Mucosa of rectum (tissue), 2 donors: ENCODE measurements at regions not wholly inside any gene's neighbourhood (a gene's known extent, or its start where the extent isn't known, plus 50 kb on each side); places are given as distances from the start of the nearest gene placed in this dataset.

Experiments used
- H3K27ac ChIP-seq, 2 donors: one replicate each; pipeline ENCODE4 v1.7.0; 2013; ENCODE audit warnings: inconsistent platforms in 2 of 2, low read depth in 2 of 2, low read length in 2 of 2
- H3K27me3 ChIP-seq, 2 donors: one replicate each; pipeline ENCODE4 v1.7.0; 2013; ENCODE audit warnings: low read length in 2 of 2; ENCODE audit not compliant: control insufficient read depth in 2 of 2, insufficient read depth in 2 of 2
- H3K36me3 ChIP-seq, 2 donors: one replicate each; pipeline ENCODE4 v1.7.0; 2013; ENCODE audit warnings: low read length in 2 of 2; ENCODE audit not compliant: control insufficient read depth in 2 of 2, insufficient read depth in 2 of 2
- H3K4me1 ChIP-seq, 2 donors: one replicate each; pipeline ENCODE4 v1.7.0; 2013; ENCODE audit warnings: low read length in 2 of 2, mild to moderate bottlenecking in 1 of 2; ENCODE audit not compliant: control insufficient read depth in 2 of 2, insufficient read depth in 2 of 2
- H3K4me3 ChIP-seq, 2 donors: one replicate each; pipeline ENCODE4 v1.7.0; 2013; ENCODE audit warnings: low read length in 2 of 2
- H3K9ac ChIP-seq, 2 donors: one replicate each; pipeline ENCODE4 v1.7.0; 2013; ENCODE audit warnings: low read length in 2 of 2, low read depth in 1 of 2, mild to moderate bottlenecking in 1 of 2
- H3K9me3 ChIP-seq, 2 donors: one replicate each; pipeline ENCODE4 v1.7.0; 2013; ENCODE audit warnings: low read length in 2 of 2; ENCODE audit not compliant: control insufficient read depth in 2 of 2
- donor health status: healthy.
- donor health status: Normal muscosa, but diverticular disease.

- no peak overlapping the region for H3K27ac ChIP-seq
- H3K9ac ChIP-seq = no peak overlapping the region
- H3K36me3 ChIP-seq = no peaks in the 10 kb centered on the region
Observed at GRCh38 chr10:20363684-20364083, 533.4 kb downstream of the NEBL start.

GRCh38 chr10:20355915-20356314, 539.7 kb downstream of the PLXDC2 start:
- no peaks in the 10 kb centered on the region for H3K27me3 ChIP-seq
- no peaks in the 10 kb centered on the region for H3K36me3 ChIP-seq
- H3K4me3 ChIP-seq = no peak overlapping the region

More at GRCh38 chr10:20363684-20364083, 533.4 kb downstream of the NEBL start:
- H3K27me3 ChIP-seq = no peaks in the 10 kb centered on the region
- no peak overlapping the region for H3K4me3 ChIP-seq
- no peaks in the 10 kb centered on the region for H3K9me3 ChIP-seq
- H3K4me1 ChIP-seq = no peaks in the 10 kb centered on the region

GRCh38 chr10:20355011-20355410, 538.8 kb downstream of the PLXDC2 start:
- H3K27me3 ChIP-seq = no peaks in the 10 kb centered on the region
- no peak overlapping the region for H3K27ac ChIP-seq
- no peaks in the 10 kb centered on the region for H3K9me3 ChIP-seq
- H3K9ac ChIP-seq = no peak overlapping the region
- no peaks in the 10 kb centered on the region for H3K4me1 ChIP-seq
- H3K36me3 ChIP-seq = no peaks in the 10 kb centered on the region
- H3K4me3 ChIP-seq = no peak overlapping the region

More at GRCh38 chr10:20355915-20356314, 539.7 kb downstream of the PLXDC2 start:
- no peaks in the 10 kb centered on the region for H3K4me1 ChIP-seq
- no peak overlapping the region for H3K9ac ChIP-seq
- H3K9me3 ChIP-seq = no peaks in the 10 kb centered on the region
- H3K27ac ChIP-seq = no peak overlapping the region

- Histone ChIP-seq H3K4me1 (no peaks in the 10 kb centered on the region), H3K4me3 (no peak overlapping the region), H3K27ac (no peak overlapping the region), H3K9me3 (no peaks in the 10 kb centered on the region), H3K9ac (no peak overlapping the region), H3K36me3 (no peaks in the 10 kb centered on the region), H3K27me3 (no peaks in the 10 kb centered on the region)
Observed at GRCh38 chr10:20354166-20354565, 537.9 kb downstream of the PLXDC2 start.

GRCh38 chr10:20350509-20350908, 534.3 kb downstream of the PLXDC2 start:
- Histone ChIP-seq H3K4me1 (no peaks in the 10 kb centered on the region), H3K36me3 (no peaks in the 10 kb centered on the region), H3K9ac (no peak overlapping the region), H3K4me3 (no peak overlapping the region), H3K27ac (no peak overlapping the region), H3K27me3 (no peaks in the 10 kb centered on the region), H3K9me3 (no peaks in the 10 kb centered on the region)

GRCh38 chr10:20343036-20343435, 526.8 kb downstream of the PLXDC2 start:
- Histone ChIP-seq H3K9ac (no peak overlapping the region), H3K9me3 (no peaks in the 10 kb centered on the region), H3K27ac (no peak overlapping the region)

More at GRCh38 chr10:20343036-20343435, 526.8 kb downstream of the PLXDC2 start:
- Histone ChIP-seq H3K36me3 (no peaks in the 10 kb centered on the region), H3K4me1 (no peaks in the 10 kb centered on the region), H3K27me3 (no peaks in the 10 kb centered on the region), H3K4me3 (no peak overlapping the region)
